ENCODE measurements at regions not wholly inside any gene's neighbourhood (a gene's known extent, or its start where the extent isn't known, plus 50 kb on each side); places are given as distances from the start of the nearest gene placed in this dataset.

DNA sequence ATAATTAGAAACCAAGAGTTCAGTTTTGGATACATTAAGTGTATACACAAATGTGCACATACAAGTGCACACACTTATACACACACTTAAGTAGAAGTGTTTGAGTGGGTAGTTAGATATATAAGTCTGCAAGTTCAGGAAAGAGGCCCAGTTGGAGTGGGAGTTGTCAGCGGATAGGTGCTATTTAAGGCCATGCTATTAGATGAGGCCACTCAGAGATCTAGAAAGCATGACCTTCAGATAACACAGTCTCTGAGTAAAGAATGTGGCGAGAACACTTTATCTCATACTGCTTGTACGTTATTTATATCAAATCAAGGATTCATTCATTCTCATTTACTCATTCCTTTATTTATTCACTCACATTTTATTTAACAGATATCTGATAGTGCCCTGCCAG lies 206.2 kb downstream of the POSTN start:
- H3K36me3 ChIP-seq (ENCODE audit: control insufficient read depth in 1 of 2, insufficient read depth in 2 of 2, low read length in 2 of 2) = no peaks in the 10 kb centered on the region
- intact Hi-C loops (cut with micrococcal nuclease) = no loop called here
- H3K4me1 ChIP-seq (ENCODE audit: control insufficient read depth in 1 of 2, insufficient read depth in 2 of 2, low read length in 2 of 2) = no peaks in the 10 kb centered on the region
- H3K4me3 ChIP-seq (replicated peaks in 1 of 2; ENCODE audit: low read depth in 1 of 2, low read length in 2 of 2) = no peak overlapping the region
- H4K20me1 ChIP-seq (ENCODE audit: insufficient read depth) = no peaks in the 10 kb centered on the region
- no peaks in the 10 kb centered on the region for H3K9me2 ChIP-seq (ENCODE audit: insufficient read depth)
- peaks cover 8 to 30% of the 10 kb centered on the region in 2 experiments; a peak in 2 of 4 replicates for H3K9me3 ChIP-seq (ENCODE audit: control insufficient read depth in 1 of 2, insufficient read depth in 1 of 2, low read depth in 1 of 2, low read length in 2 of 2)
- H2AFZ ChIP-seq (ENCODE audit: low read depth, low read length, poor library complexity, severe bottlenecking) = no peak overlapping the region
- ChIA-PET CTCF (no interaction called here), POLR2A (no interaction called here), RAD21 (ENCODE audit: low non-redundant PET in 1 of 2, low total read pairs in 2 of 2, uncharacterized antibody in 2 of 2, unreplicated experiment in 2 of 2) (no interaction called here)
- ATAC-seq (no peak), DNase-seq (ENCODE audit: low read depth, low spot score) (no peak)
- H3K27ac ChIP-seq (ENCODE audit: low read depth, low read length) = no peak overlapping the region
- TF ChIP-seq TCF7L2 (IDR thresholded peaks at IDR 0.05; ENCODE audit: borderline replicate concordance, extremely low read depth, insufficient read depth, insufficient read length) = no peak
- TF ChIP-seq ZFX (IDR thresholded peaks at IDR 0.05) = no peak
- no peak for TF ChIP-seq POLR2AphosphoS5 (IDR thresholded peaks at IDR 0.05; ENCODE audit: low read depth, low read length)
- TF ChIP-seq EZH2phosphoT487 (IDR thresholded peaks at IDR 0.05; ENCODE audit: borderline replicate concordance) = no peak
- TF ChIP-seq JUND (IDR thresholded peaks at IDR 0.05) = no peak
- no peak for TF ChIP-seq EGR1 (IDR thresholded peaks at IDR 0.05; ENCODE audit: low read depth)
- TF ChIP-seq ZNF274 (IDR thresholded peaks at IDR 0.05; ENCODE audit: low read depth, low read length) = no peak
- TF ChIP-seq YY1 (IDR thresholded peaks at IDR 0.05; ENCODE audit: extremely low read depth, insufficient replicate concordance, low read depth, low read length) = no peak
- no peak for TF ChIP-seq FOSL1 (IDR thresholded peaks at IDR 0.05; ENCODE audit: low read depth)
- no peak for TF ChIP-seq ELF1 (IDR thresholded peaks at IDR 0.05; ENCODE audit: borderline replicate concordance, low read depth)
- no peak for TF ChIP-seq ATF3 (IDR thresholded peaks at IDR 0.05)
- TF ChIP-seq CBX3 (IDR thresholded peaks at IDR 0.05; ENCODE audit: low read depth) = no peak
- H3K79me2 ChIP-seq (ENCODE audit: insufficient read depth, low read length) = no peaks in the 10 kb centered on the region
- H3K9ac ChIP-seq (ENCODE audit: low read length) = no peak overlapping the region
- H3K4me2 ChIP-seq (ENCODE audit: low read length) = no peak overlapping the region
- H3K27me3 ChIP-seq (ENCODE audit: insufficient read depth, low read length) = no peaks in the 10 kb centered on the region
- BruUV-seq (replicated peaks) = no TSS peak

- DNase-seq (ENCODE audit: low read depth, low spot score) (no peak), ATAC-seq (no peak)
- POLR2A ChIA-PET = no interaction called here
- RAD21 ChIA-PET (ENCODE audit: low non-redundant PET in 1 of 2, low total read pairs in 2 of 2, uncharacterized antibody in 2 of 2, unreplicated experiment in 2 of 2) = no interaction called here
- Histone ChIP-seq H3K36me3 (ENCODE audit: control insufficient read depth in 1 of 2, insufficient read depth in 2 of 2, low read length in 2 of 2) (no peaks in the 10 kb centered on the region), H4K20me1 (ENCODE audit: insufficient read depth) (no peaks in the 10 kb centered on the region), H3K27ac (ENCODE audit: low read depth, low read length) (no peak overlapping the region), H3K9ac (ENCODE audit: low read length) (no peak overlapping the region), H3K4me1 (ENCODE audit: control insufficient read depth in 1 of 2, insufficient read depth in 2 of 2, low read length in 2 of 2) (no peaks in the 10 kb centered on the region), H3K9me3 (ENCODE audit: control insufficient read depth in 1 of 2, insufficient read depth in 1 of 2, low read depth in 1 of 2, low read length in 2 of 2) (peaks cover 8 to 40% of the 10 kb centered on the region in 2 experiments; a peak in 2 of 4 replicates), H3K4me3 (replicated peaks in 1 of 2; ENCODE audit: low read depth in 1 of 2, low read length in 2 of 2) (no peak overlapping the region), H2AFZ (ENCODE audit: low read depth, low read length, poor library complexity, severe bottlenecking) (no peak overlapping the region), H3K27me3 (ENCODE audit: insufficient read depth, low read length) (no peaks in the 10 kb centered on the region), H3K79me2 (ENCODE audit: insufficient read depth, low read length) (no peaks in the 10 kb centered on the region), H3K9me2 (ENCODE audit: insufficient read depth) (no peaks in the 10 kb centered on the region), H3K4me2 (ENCODE audit: low read length) (no peak overlapping the region)
- CTCF ChIA-PET = no interaction called here
- no TSS peak for BruUV-seq (replicated peaks)
- intact Hi-C loops (cut with micrococcal nuclease) = no loop called here
- TF ChIP-seq FOSL1 (IDR thresholded peaks at IDR 0.05; ENCODE audit: low read depth) = no peak
- TF ChIP-seq CBX3 (IDR thresholded peaks at IDR 0.05; ENCODE audit: low read depth) = no peak
- no peak for TF ChIP-seq POLR2A (IDR thresholded peaks at IDR 0.05; ENCODE audit: borderline replicate concordance, extremely low read depth, insufficient read depth, insufficient read length)
- TF ChIP-seq, protein P1, sequence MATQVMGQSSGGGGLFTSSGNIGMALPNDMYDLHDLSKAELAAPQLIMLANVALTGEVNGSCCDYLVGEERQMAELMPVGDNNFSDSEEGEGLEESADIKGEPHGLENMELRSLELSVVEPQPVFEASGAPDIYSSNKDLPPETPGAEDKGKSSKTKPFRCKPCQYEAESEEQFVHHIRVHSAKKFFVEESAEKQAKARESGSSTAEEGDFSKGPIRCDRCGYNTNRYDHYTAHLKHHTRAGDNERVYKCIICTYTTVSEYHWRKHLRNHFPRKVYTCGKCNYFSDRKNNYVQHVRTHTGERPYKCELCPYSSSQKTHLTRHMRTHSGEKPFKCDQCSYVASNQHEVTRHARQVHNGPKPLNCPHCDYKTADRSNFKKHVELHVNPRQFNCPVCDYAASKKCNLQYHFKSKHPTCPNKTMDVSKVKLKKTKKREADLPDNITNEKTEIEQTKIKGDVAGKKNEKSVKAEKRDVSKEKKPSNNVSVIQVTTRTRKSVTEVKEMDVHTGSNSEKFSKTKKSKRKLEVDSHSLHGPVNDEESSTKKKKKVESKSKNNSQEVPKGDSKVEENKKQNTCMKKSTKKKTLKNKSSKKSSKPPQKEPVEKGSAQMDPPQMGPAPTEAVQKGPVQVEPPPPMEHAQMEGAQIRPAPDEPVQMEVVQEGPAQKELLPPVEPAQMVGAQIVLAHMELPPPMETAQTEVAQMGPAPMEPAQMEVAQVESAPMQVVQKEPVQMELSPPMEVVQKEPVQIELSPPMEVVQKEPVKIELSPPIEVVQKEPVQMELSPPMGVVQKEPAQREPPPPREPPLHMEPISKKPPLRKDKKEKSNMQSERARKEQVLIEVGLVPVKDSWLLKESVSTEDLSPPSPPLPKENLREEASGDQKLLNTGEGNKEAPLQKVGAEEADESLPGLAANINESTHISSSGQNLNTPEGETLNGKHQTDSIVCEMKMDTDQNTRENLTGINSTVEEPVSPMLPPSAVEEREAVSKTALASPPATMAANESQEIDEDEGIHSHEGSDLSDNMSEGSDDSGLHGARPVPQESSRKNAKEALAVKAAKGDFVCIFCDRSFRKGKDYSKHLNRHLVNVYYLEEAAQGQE (IDR thresholded peaks at IDR 0.05; ENCODE audit: low read depth) = no peak
- TF ChIP-seq, protein P2, sequence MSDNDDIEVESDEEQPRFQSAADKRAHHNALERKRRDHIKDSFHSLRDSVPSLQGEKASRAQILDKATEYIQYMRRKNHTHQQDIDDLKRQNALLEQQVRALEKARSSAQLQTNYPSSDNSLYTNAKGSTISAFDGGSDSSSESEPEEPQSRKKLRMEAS (IDR thresholded peaks at IDR 0.05) = no peak
- no peak for TF ChIP-seq CEBPB (IDR thresholded peaks at IDR 0.05; ENCODE audit: low read depth)
- no peak for TF ChIP-seq JUND (IDR thresholded peaks at IDR 0.05)
- TF ChIP-seq ATF3 (IDR thresholded peaks at IDR 0.05) = no peak
- no peak for TF ChIP-seq TCF7L2 (IDR thresholded peaks at IDR 0.05; ENCODE audit: borderline replicate concordance, extremely low read depth, insufficient read depth, insufficient read length)
- no peak for TF ChIP-seq SP1 (IDR thresholded peaks at IDR 0.05; ENCODE audit: low read depth)
- no peak for TF ChIP-seq ZFX (IDR thresholded peaks at IDR 0.05)
- TF ChIP-seq EZH2phosphoT487 (IDR thresholded peaks at IDR 0.05; ENCODE audit: borderline replicate concordance) = no peak
- no peak for TF ChIP-seq EZH2 (IDR thresholded peaks at IDR 0.05)
- no peak for TF ChIP-seq POLR2AphosphoS5 (IDR thresholded peaks at IDR 0.05; ENCODE audit: low read depth, low read length)
- no peak for TF ChIP-seq SIN3A (IDR thresholded peaks at IDR 0.05; ENCODE audit: low read depth)
- no peak for TF ChIP-seq ELF1 (IDR thresholded peaks at IDR 0.05; ENCODE audit: borderline replicate concordance, low read depth)
Observed at GRCh38 chr13:37390735-37391134, 207.8 kb downstream of the POSTN start.

Measured in HCT116 (cell line).